H9 (cell line): ENCODE measurements at regions not wholly inside any gene's neighbourhood (a gene's known extent, or its start where the extent isn't known, plus 50 kb on each side); places are given as distances from the start of the nearest gene placed in this dataset.
"Not testable (repeated sequence)": the region's sequence is repeated elsewhere in the genome, so short reads cannot be mapped to it uniquely, and the experiment has no call there.

ENCODE experiments used
- DNase-seq: peaks from one replicate; pipeline ENCODE4 v3.0.0-alpha.2; 2017
- H2AFZ ChIP-seq: one replicate; pipeline ENCODE4 v1.6.1; 2013; ENCODE audit warnings: mild to moderate bottlenecking, low read length, control low read depth, moderate library complexity
- H2AK5ac ChIP-seq: 2 replicates; pipeline ENCODE4 v1.6.1; 2013; ENCODE audit warnings: low read length, control low read depth, mixed read lengths; ENCODE audit not compliant: insufficient read length
- H2BK120ac ChIP-seq: one replicate; pipeline ENCODE4 v1.6.1; 2013; ENCODE audit warnings: low read depth, mild to moderate bottlenecking, low read length, control low read depth, inconsistent platforms; ENCODE audit not compliant: poor library complexity, severe bottlenecking
- H2BK12ac ChIP-seq: 2 replicates; pipeline ENCODE4 v1.6.1; 2013; ENCODE audit warnings: low read length, control low read depth, mixed read lengths, low read depth; ENCODE audit not compliant: insufficient read length
- H2BK15ac ChIP-seq: 2 replicates; pipeline ENCODE4 v1.6.1; 2013; ENCODE audit warnings: low read depth, low read length, control low read depth
- H2BK20ac ChIP-seq: one replicate; pipeline ENCODE4 v1.6.1; 2013; ENCODE audit warnings: low read depth, mild to moderate bottlenecking, low read length, control low read depth, inconsistent platforms; ENCODE audit not compliant: poor library complexity, severe bottlenecking
- H2BK5ac ChIP-seq: 2 replicates; pipeline ENCODE4 v1.6.1; 2013; ENCODE audit warnings: low read length, control low read depth, mixed read lengths; ENCODE audit not compliant: insufficient read length
- H3K14ac ChIP-seq: 2 replicates; pipeline ENCODE4 v1.6.1; 2013; ENCODE audit warnings: low read length, control low read depth; ENCODE audit not compliant: insufficient read depth
- H3K18ac ChIP-seq: 2 replicates; pipeline ENCODE4 v1.6.1; 2013; ENCODE audit warnings: low read depth, mild to moderate bottlenecking, mixed read lengths, low read length, control low read depth; ENCODE audit not compliant: insufficient read length
- H3K23ac ChIP-seq: 2 replicates; pipeline ENCODE4 v1.6.1; 2013; ENCODE audit warnings: low read length, control low read depth, mixed read lengths, low read depth; ENCODE audit not compliant: insufficient read length
- H3K23me2 ChIP-seq: 2 replicates; pipeline ENCODE4 v1.6.1; 2013; ENCODE audit warnings: low read depth, mild to moderate bottlenecking, mixed read lengths, low read length, control low read depth; ENCODE audit not compliant: insufficient read length, poor library complexity, severe bottlenecking
- H3K27ac ChIP-seq: 2 replicates; pipeline ENCODE4 v1.5.1; 2013; ENCODE audit warnings: low read length, control low read depth, mixed read lengths, low read depth; ENCODE audit not compliant: insufficient read length
- H3K27me3 ChIP-seq: 2 replicates; pipeline ENCODE4 v1.6.1; 2013; ENCODE audit warnings: low read length, control low read depth, inconsistent platforms; ENCODE audit not compliant: insufficient read depth
- H3K4ac ChIP-seq: 2 replicates; pipeline ENCODE4 v1.6.1; 2013; ENCODE audit warnings: low read depth, mild to moderate bottlenecking, control low read depth, inconsistent platforms, low read length, moderate library complexity
- H3K4me1 ChIP-seq: 2 replicates; pipeline ENCODE4 v1.6.1; 2013; ENCODE audit warnings: low read length, control low read depth, inconsistent platforms; ENCODE audit not compliant: insufficient read depth
- H3K4me2 ChIP-seq: 2 replicates; pipeline ENCODE4 v1.6.1; 2013; ENCODE audit warnings: low read length, control low read depth, mixed read lengths; ENCODE audit not compliant: insufficient read length, insufficient read depth
- H3K56ac ChIP-seq: 2 replicates; pipeline ENCODE4 v1.6.1; 2013; ENCODE audit warnings: low read depth, mild to moderate bottlenecking, mixed read lengths, low read length, control low read depth; ENCODE audit not compliant: insufficient read length
- H3K79me1 ChIP-seq: 2 replicates; pipeline ENCODE4 v1.6.1; 2013; ENCODE audit warnings: low read depth, mild to moderate bottlenecking, moderate library complexity, low read length, control low read depth, inconsistent platforms; ENCODE audit not compliant: insufficient read depth, poor library complexity, severe bottlenecking
- H3K79me2 ChIP-seq: 2 replicates; pipeline ENCODE4 v1.6.1; 2013; ENCODE audit warnings: low read length, control low read depth, inconsistent platforms; ENCODE audit not compliant: insufficient read depth
- H3K9ac ChIP-seq: 2 replicates; pipeline ENCODE4 v1.6.1; 2013; ENCODE audit warnings: low read length, control low read depth, mixed read lengths; ENCODE audit not compliant: insufficient read length; ENCODE audit errors: extremely low read depth
- H3K9me3 ChIP-seq: one replicate; pipeline ENCODE4 v1.6.1; 2013; ENCODE audit warnings: low read depth, low read length, inconsistent platforms; ENCODE audit not compliant: control insufficient read depth
- H3T11ph ChIP-seq: one replicate; pipeline ENCODE4 v1.6.1; 2013; ENCODE audit warnings: mild to moderate bottlenecking, low read length, control low read depth, inconsistent platforms
- H4K20me1 ChIP-seq: one replicate; pipeline ENCODE4 v1.6.1; 2013; ENCODE audit not compliant: control insufficient read depth, insufficient read length, insufficient read depth
- H4K5ac ChIP-seq: 2 replicates; pipeline ENCODE4 v1.6.1; 2013; ENCODE audit warnings: low read depth, mild to moderate bottlenecking, mixed read lengths, low read length, control low read depth; ENCODE audit not compliant: insufficient read length
- H4K8ac ChIP-seq: replicated peaks from 2 replicates; pipeline ENCODE4 v1.6.1; 2013; ENCODE audit warnings: low read length, control low read depth, mixed read lengths, low read depth; ENCODE audit not compliant: insufficient read length
- H4K91ac ChIP-seq: 2 replicates; pipeline ENCODE4 v1.6.1; 2013; ENCODE audit warnings: low read depth, mild to moderate bottlenecking, moderate library complexity, mixed read lengths, low read length, control low read depth; ENCODE audit not compliant: insufficient read length
- H3K27ac Mint-ChIP-seq, 3 experiments: 2 replicates in 2 of 3; 3 replicates in 1 of 3; pipeline ENCODE4 v1.8.0; 2020 to 2021; ENCODE audit warnings: mixed read lengths in 3 of 3, mild to moderate bottlenecking in 1 of 3, moderate library complexity in 1 of 3
- H3K27me3 Mint-ChIP-seq: 2 replicates; pipeline ENCODE4 v1.8.0; 2021; ENCODE audit warnings: low read depth, mild to moderate bottlenecking, moderate library complexity, mixed read lengths
- H3K36me3 Mint-ChIP-seq, 3 experiments: 2 replicates in 2 of 3; 3 replicates in 1 of 3; pipeline ENCODE4 v1.8.0; 2020 to 2021; ENCODE audit warnings: low read depth in 3 of 3, mixed read lengths in 3 of 3; ENCODE audit not compliant: insufficient read depth in 1 of 3
- H3K4me1 Mint-ChIP-seq, 2 experiments: 2 replicates each; pipeline ENCODE4 v1.8.0; 2020; ENCODE audit warnings: mixed read lengths in 2 of 2
- H3K4me3 Mint-ChIP-seq, 2 experiments: 2 replicates in 1 of 2; 3 replicates in 1 of 2; pipeline ENCODE4 v1.8.0; 2020 to 2021; ENCODE audit warnings: mild to moderate bottlenecking in 2 of 2, mixed read lengths in 2 of 2, moderate library complexity in 1 of 2
- H3K9me3 Mint-ChIP-seq, 2 experiments: 2 replicates in 1 of 2; 3 replicates in 1 of 2; pipeline ENCODE4 v1.8.0; 2020; ENCODE audit warnings: mild to moderate bottlenecking in 2 of 2, mixed read lengths in 2 of 2, moderate library complexity in 1 of 2
- WGBS: extraction: QIAGEN DNeasy Blood & Tissue Kit; methylation state at CpG from one replicate; pipeline ENCODE4 v1.1.7; 2013; ENCODE audit warnings: missing lambda C conversion rate, low lambda C conversion rate, mixed read lengths; ENCODE audit not compliant: insufficient read length; ENCODE audit errors: extremely low coverage; 5-methylcytosine and 5-hydroxymethylcytosine counted together
- TF ChIP-seq, protein P1 (sequence below): fragments of 200-600 bp; sonication (generic); conservative IDR thresholded peaks from 3 replicates; pipeline ENCODE4 v1.8.0; 2021; ENCODE audit warnings: antibody characterized with exemption, mild to moderate bottlenecking

DNA sequence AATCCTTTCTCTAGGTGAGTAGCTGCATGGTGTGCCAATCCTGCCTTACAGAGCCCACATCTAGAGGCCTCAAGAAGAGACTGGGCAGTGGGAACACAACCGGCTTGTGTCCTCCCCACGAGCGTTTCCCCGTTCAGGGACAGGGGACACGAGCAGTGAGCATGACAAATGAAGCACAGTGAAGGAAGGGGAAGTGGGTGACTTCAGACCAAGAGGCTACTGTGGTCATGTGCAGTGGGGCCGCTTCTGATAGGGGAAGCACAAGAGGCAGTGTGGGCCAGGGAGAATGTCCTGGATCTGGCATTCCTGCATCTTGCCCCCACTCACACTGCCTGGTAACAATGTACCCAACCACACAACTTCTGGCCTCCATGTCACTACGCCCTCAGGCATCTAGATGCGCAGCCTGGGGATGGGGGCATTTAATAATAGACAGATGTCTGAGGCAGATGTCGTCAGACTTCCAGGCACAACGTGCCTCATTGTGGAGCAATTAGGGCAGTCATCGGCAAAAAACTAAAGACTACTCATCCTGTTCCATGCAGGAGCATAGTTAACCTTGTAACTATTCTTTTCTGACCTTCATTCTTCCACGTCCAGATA, 155.6 kb upstream of the NBPF11 start:
- Histone ChIP-seq H2AFZ (no peak overlapping the region), H4K8ac (no peak overlapping the region), H3K9ac (no peak overlapping the region), H2AK5ac (no peak overlapping the region), H3K23ac (no peak overlapping the region), H3K9me3 (no peaks in the 10 kb centered on the region), H3T11ph (no peak overlapping the region), H4K5ac (no peak overlapping the region), H2BK120ac (no peak overlapping the region), H3K14ac (no peak overlapping the region), H3K79me2 (no peaks in the 10 kb centered on the region), H3K79me1 (no peaks in the 10 kb centered on the region), H3K18ac (no peak overlapping the region), H3K4me1 (no peaks in the 10 kb centered on the region), H3K56ac (no peak overlapping the region), H4K91ac (no peak overlapping the region), H2BK15ac (no peak overlapping the region), H2BK5ac (no peak overlapping the region), H2BK12ac (no peak overlapping the region), H3K23me2 (peaks cover 4% of the 10 kb centered on the region), H2BK20ac (no peak overlapping the region), H3K4me2 (no peak overlapping the region), H3K4ac (no peak overlapping the region), H4K20me1 (peaks cover 2% of the 10 kb centered on the region), H3K27me3 (peaks cover 8% of the 10 kb centered on the region; the same call in 1 of the 2 replicates), H3K27ac (no peak overlapping the region)
- Mint-ChIP-seq H3K4me1 (peaks cover 4 to 10% of the 10 kb centered on the region in 2 experiments), H3K4me3 (no peak overlapping the region), H3K27ac (no peak overlapping the region), H3K9me3 (peaks cover 15 to 16% of the 10 kb centered on the region in 2 experiments; a peak in 4 of 5 replicates), H3K27me3 (peaks cover 63% of the 10 kb centered on the region), H3K36me3 (peaks cover 0 to 9% (median 1%) of the 10 kb centered on the region in 3 experiments; a peak in 4 of 7 replicates)
- no CpG with 5 or more reads among the region's 12 CpGs for WGBS
- TF ChIP-seq, protein P1, sequence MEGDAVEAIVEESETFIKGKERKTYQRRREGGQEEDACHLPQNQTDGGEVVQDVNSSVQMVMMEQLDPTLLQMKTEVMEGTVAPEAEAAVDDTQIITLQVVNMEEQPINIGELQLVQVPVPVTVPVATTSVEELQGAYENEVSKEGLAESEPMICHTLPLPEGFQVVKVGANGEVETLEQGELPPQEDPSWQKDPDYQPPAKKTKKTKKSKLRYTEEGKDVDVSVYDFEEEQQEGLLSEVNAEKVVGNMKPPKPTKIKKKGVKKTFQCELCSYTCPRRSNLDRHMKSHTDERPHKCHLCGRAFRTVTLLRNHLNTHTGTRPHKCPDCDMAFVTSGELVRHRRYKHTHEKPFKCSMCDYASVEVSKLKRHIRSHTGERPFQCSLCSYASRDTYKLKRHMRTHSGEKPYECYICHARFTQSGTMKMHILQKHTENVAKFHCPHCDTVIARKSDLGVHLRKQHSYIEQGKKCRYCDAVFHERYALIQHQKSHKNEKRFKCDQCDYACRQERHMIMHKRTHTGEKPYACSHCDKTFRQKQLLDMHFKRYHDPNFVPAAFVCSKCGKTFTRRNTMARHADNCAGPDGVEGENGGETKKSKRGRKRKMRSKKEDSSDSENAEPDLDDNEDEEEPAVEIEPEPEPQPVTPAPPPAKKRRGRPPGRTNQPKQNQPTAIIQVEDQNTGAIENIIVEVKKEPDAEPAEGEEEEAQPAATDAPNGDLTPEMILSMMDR, result no peak
- DNase-seq, result no peak

DNA sequence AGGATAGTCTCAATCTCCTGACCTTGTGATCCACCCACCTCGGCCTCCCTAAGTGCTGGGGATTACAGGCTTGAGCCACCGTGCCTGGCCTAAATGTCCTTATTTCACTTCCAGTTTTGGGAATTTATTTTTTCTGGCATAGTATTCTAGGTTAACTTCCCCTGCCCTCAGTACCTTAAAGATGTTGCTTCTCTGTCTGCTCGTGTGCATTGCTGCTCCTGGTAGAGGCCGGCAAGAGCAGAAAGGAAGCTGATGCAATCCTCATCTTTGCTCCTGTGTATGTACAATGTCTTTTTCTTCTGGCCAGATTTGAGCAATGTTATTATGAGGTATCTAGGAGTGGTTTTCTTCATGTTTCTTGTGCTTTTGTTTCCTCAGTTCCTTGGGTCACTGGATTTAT, 152.9 kb upstream of the NBPF11 start:
- H2BK20ac ChIP-seq, H2BK12ac ChIP-seq, H3K4ac ChIP-seq, H3K18ac ChIP-seq, H3K4me3 Mint-ChIP-seq, H3K14ac ChIP-seq, H3K79me1 ChIP-seq, H3K4me2 ChIP-seq, DNase-seq, H3K9me3 Mint-ChIP-seq, H4K5ac ChIP-seq, H3K4me1 ChIP-seq, H3K36me3 Mint-ChIP-seq, H3K9ac ChIP-seq, H3K23me2 ChIP-seq, H4K91ac ChIP-seq, H2BK5ac ChIP-seq, H3K9me3 ChIP-seq, H2BK120ac ChIP-seq, H3K4me1 Mint-ChIP-seq, H2AFZ ChIP-seq, H4K20me1 ChIP-seq, H2AK5ac ChIP-seq, H3T11ph ChIP-seq, H3K27me3 ChIP-seq, H3K79me2 ChIP-seq, H3K27ac ChIP-seq, H4K8ac ChIP-seq, H2BK15ac ChIP-seq, H3K23ac ChIP-seq, H3K56ac ChIP-seq: not testable (repeated sequence)
- H3K27ac Mint-ChIP-seq, result peak overlapping the region in 1 of 3 experiments; percentile 50; a peak in 1 of 7 replicates
- peaks cover 37% of the 10 kb centered on the region for H3K27me3 Mint-ChIP-seq
- no CpG with 5 or more reads among the region's 4 CpGs for WGBS
